Neutrophil (primary cell): ENCODE measurements at regions not wholly inside any gene's neighbourhood (a gene's known extent, or its start where the extent isn't known, plus 50 kb on each side); places are given as distances from the start of the nearest gene placed in this dataset.

Experiments
- H3K27ac ChIP-seq: fragments of 200-600 bp; sonication (generic); 2 replicates; pipeline ENCODE4 v1.5.1; 2016; ENCODE audit warnings: mild to moderate bottlenecking, moderate library complexity
- H3K27me3 ChIP-seq: fragments of 200-600 bp; sonication (generic); 2 replicates; pipeline ENCODE4 v1.6.0; 2016; ENCODE audit warnings: mild to moderate bottlenecking
- H3K36me3 ChIP-seq: fragments of 200-600 bp; sonication (generic); 2 replicates; pipeline ENCODE4 v1.5.1; 2017
- H3K4me1 ChIP-seq, 2 experiments: fragments of 200-600 bp in 1 of 2; sonication (generic) in 1 of 2; 1 replicate in 1 of 2; 2 replicates in 1 of 2; pipeline versions ENCODE4 v1.5.1 to v1.6.1; 2013 to 2016; ENCODE audit warnings: low read depth in 1 of 2, low read length in 1 of 2, mild to moderate bottlenecking in 1 of 2, moderate library complexity in 1 of 2; ENCODE audit not compliant: control insufficient read depth in 1 of 2, insufficient read depth in 1 of 2
- H3K4me3 ChIP-seq, 2 experiments: fragments of 200-600 bp in 1 of 2; sonication (generic) in 1 of 2; 1 replicate in 1 of 2; 2 replicates in 1 of 2; pipeline ENCODE4 v1.5.1; 2013 to 2016; ENCODE audit warnings: low read depth in 1 of 2, low read length in 1 of 2, mild to moderate bottlenecking in 1 of 2, moderate library complexity in 1 of 2
- H3K9me3 ChIP-seq: fragments of 200-600 bp; sonication (generic); 2 replicates; pipeline ENCODE4 v1.5.1; 2016
- CTCF ChIP-seq: fragments of 200-600 bp; sonication (generic); IDR thresholded peaks from 2 replicates; pipeline ENCODE4 v1.5.1; 2016; ENCODE audit warnings: antibody characterized with exemption

- H3K9me3 ChIP-seq = no peaks in the 10 kb centered on the region
- no peak overlapping the region for H3K27ac ChIP-seq
- TF ChIP-seq CTCF = no peak
- no peak overlapping the region for H3K4me3 ChIP-seq
- H3K27me3 ChIP-seq = no peaks in the 10 kb centered on the region
- no peaks in the 10 kb centered on the region for H3K36me3 ChIP-seq
- H3K4me1 ChIP-seq = no peaks in the 10 kb centered on the region
These were observed 1028.7 kb downstream of the AACS start for GRCh38 chr12:126093908-126094307.

- Histone ChIP-seq H3K4me3 (no peak overlapping the region), H3K27me3 (no peaks in the 10 kb centered on the region), H3K9me3 (no peaks in the 10 kb centered on the region), H3K4me1 (no peaks in the 10 kb centered on the region), H3K27ac (no peak overlapping the region), H3K36me3 (no peaks in the 10 kb centered on the region)
- no peak for TF ChIP-seq CTCF
These were observed 1030.7 kb downstream of the AACS start for GRCh38 chr12:126095748-126096510.

- Histone ChIP-seq H3K9me3 (no peaks in the 10 kb centered on the region), H3K36me3 (no peaks in the 10 kb centered on the region), H3K27ac (no peak overlapping the region)
These were observed 1041.5 kb downstream of the AACS start for GRCh38 chr12:126106706-126107105.

GRCh38 chr12:126107659-126108058 is 1042.4 kb downstream of the AACS start:
- Histone ChIP-seq H3K9me3 (no peaks in the 10 kb centered on the region), H3K36me3 (no peaks in the 10 kb centered on the region), H3K4me1 (no peaks in the 10 kb centered on the region), H3K4me3 (no peak overlapping the region), H3K27ac (no peak overlapping the region), H3K27me3 (no peaks in the 10 kb centered on the region)
- no peak for TF ChIP-seq CTCF

More at GRCh38 chr12:126106706-126107105, 1041.5 kb downstream of the AACS start:
- Histone ChIP-seq H3K4me1 (no peaks in the 10 kb centered on the region), H3K27me3 (no peaks in the 10 kb centered on the region), H3K4me3 (no peak overlapping the region)
- TF ChIP-seq CTCF = no peak

- Histone ChIP-seq H3K36me3 (no peaks in the 10 kb centered on the region), H3K4me1 (no peaks in the 10 kb centered on the region), H3K9me3 (no peaks in the 10 kb centered on the region), H3K27me3 (no peaks in the 10 kb centered on the region), H3K27ac (no peak overlapping the region), H3K4me3 (no peak overlapping the region)
- no peak for TF ChIP-seq CTCF
These were observed 1043.0 kb downstream of the AACS start for GRCh38 chr12:126108247-126108646.
